ENCODE measurements at regions not wholly inside any gene's neighbourhood (a gene's known extent, or its start where the extent isn't known, plus 50 kb on each side); places are given as distances from the start of the nearest gene placed in this dataset.
A peak's percentile ranks its signal among the peaks of the same experiment; 100 is the strongest.

GRCh38 chr10:8331896-8332729 lies 277.6 kb downstream of the GATA3 start (continued):
- TF ChIP-seq POLR2A (IDR thresholded peaks at IDR 0.05; ENCODE audit: low read depth, low read length): no peak

GRCh38 chr10:8332730-8333111 lies 278.2 kb downstream of the GATA3 start:
- peaks cover 12% of the 10 kb centered on the region for H3K9me3 ChIP-seq (ENCODE audit: control insufficient read depth, insufficient read depth, low read length)
- no peak overlapping the region for H3K23ac ChIP-seq (ENCODE audit: low read depth, low read length)
- no peak overlapping the region for H4K5ac ChIP-seq (ENCODE audit: low read depth, low read length)
- no peak overlapping the region for H3K27ac ChIP-seq (ENCODE audit: insufficient read depth, low read length)
- intact Hi-C loops (cut with micrococcal nuclease): no loop called here
- H3K4me3 ChIP-seq (ENCODE audit: insufficient read depth, low read depth, low read length): no peak overlapping the region
- H3K18ac ChIP-seq (ENCODE audit: low read depth, low read length): no peak overlapping the region
- dilution Hi-C loops (cut with HindIII; ENCODE audit: low sequenced_read_pairs, unreplicated experiment): no loop called here
- H4K91ac ChIP-seq (ENCODE audit: insufficient read depth, low read depth, low read length): no peak overlapping the region
- H2BK15ac ChIP-seq (ENCODE audit: low read depth, low read length): no peak overlapping the region
- no peak overlapping the region for H3K56ac ChIP-seq (ENCODE audit: extremely low read depth, insufficient read depth, low read length)
- no peak overlapping the region for H3K9ac ChIP-seq (ENCODE audit: low read depth, low read length)
- in situ Hi-C loops (cut with MboI; ENCODE audit: low sequenced_read_pairs): no loop called here
- peak overlapping the region; percentile 18 for H2AFZ ChIP-seq (replicated peaks; ENCODE audit: low read length, poor library complexity)
- no peaks in the 10 kb centered on the region for H3K79me1 ChIP-seq (ENCODE audit: low read depth in 1 of 2, low read length in 2 of 2)
- H3K9me1 ChIP-seq (ENCODE audit: insufficient read depth, low read length): no peaks in the 10 kb centered on the region
- no peaks in the 10 kb centered on the region for H3K27me3 ChIP-seq (ENCODE audit: control insufficient read depth, insufficient read depth, low read length)
- no peaks in the 10 kb centered on the region for H4K20me1 ChIP-seq (ENCODE audit: insufficient read depth, low read length)
- H3K14ac ChIP-seq (replicated peaks; ENCODE audit: low read depth, low read length): no peak overlapping the region
- no peak overlapping the region for H2BK120ac ChIP-seq (ENCODE audit: low read depth, low read length)
- ATAC-seq (ENCODE audit: low read depth) (no peak), DNase-seq (no peak)
- no peaks in the 10 kb centered on the region for H3K36me3 ChIP-seq (ENCODE audit: control insufficient read depth, insufficient read depth, low read length)
- ChIA-PET POLR2A (ENCODE audit: unreplicated experiment) (no interaction called here), CTCF (no interaction called here)
- H2AK9ac ChIP-seq (replicated peaks; ENCODE audit: low read depth, low read length, poor library complexity): no peak overlapping the region
- H4K8ac ChIP-seq (ENCODE audit: low read depth in 2 of 2, low read length in 2 of 2): no peak overlapping the region
- WGBS, 2 experiments (ENCODE audit: extremely low coverage in 2 of 2, insufficient read length in 1 of 2): 0 to 75% methylated on average over 1 to 2 of the region's 6 CpGs
- no peak overlapping the region for H2BK20ac ChIP-seq (ENCODE audit: low read depth, low read length)
- H2AK5ac ChIP-seq (ENCODE audit: low read depth, low read length): no peak overlapping the region
- peak overlapping the region; percentile 54 for H3K4me2 ChIP-seq (ENCODE audit: low read depth, low read length)
- H3K4ac ChIP-seq (ENCODE audit: low read depth, low read length): no peak overlapping the region
- BruUV-seq (replicated peaks): no TSS peak
- H3K4me1 ChIP-seq (ENCODE audit: control insufficient read depth, insufficient read depth, low read length): no peaks in the 10 kb centered on the region
- no peak overlapping the region for H2BK5ac ChIP-seq (ENCODE audit: low read depth, low read length, poor library complexity, severe bottlenecking)
- TF ChIP-seq ELK1 (IDR thresholded peaks at IDR 0.05; ENCODE audit: borderline replicate concordance, low read depth, low read length) (no peak), RAD21 (IDR thresholded peaks at IDR 0.05; ENCODE audit: low read length) (no peak), MXI1 (IDR thresholded peaks at IDR 0.05; ENCODE audit: borderline replicate concordance, low read depth, low read length) (no peak), USF2 (IDR thresholded peaks at IDR 0.05; ENCODE audit: low read depth, low read length) (no peak), SMC3 (IDR thresholded peaks at IDR 0.05; ENCODE audit: low read depth, low read length) (no peak), POLR2A (IDR thresholded peaks at IDR 0.05; ENCODE audit: low read depth, low read length) (no peak), CEBPB (IDR thresholded peaks at IDR 0.05; ENCODE audit: low read depth, low read length) (no peak), RCOR1 (IDR thresholded peaks at IDR 0.05; ENCODE audit: insufficient replicate concordance, low read length) (no peak), CTCF (conservative IDR thresholded peaks at IDR 0.05; ENCODE audit: low read depth, low read length) (no peak), BHLHE40 (IDR thresholded peaks at IDR 0.05; ENCODE audit: low read depth, low read length) (no peak), MAFK (IDR thresholded peaks at IDR 0.05; ENCODE audit: low read depth, low read length) (no peak), NFE2L2 (IDR thresholded peaks at IDR 0.05; ENCODE audit: low read depth, low read length) (no peak), MAZ (IDR thresholded peaks at IDR 0.05; ENCODE audit: borderline replicate concordance, low read depth, low read length) (no peak)

All from IMR-90 (cell line).